ENCODE measurements at regions not wholly inside any gene's neighbourhood (a gene's known extent, or its start where the extent isn't known, plus 50 kb on each side); places are given as distances from the start of the nearest gene placed in this dataset.

- Mint-ChIP-seq H3K4me3 (no peak overlapping the region), H3K4me1 (no peaks in the 10 kb centered on the region), H3K9me3 (no peaks in the 10 kb centered on the region), H3K27me3 (ENCODE audit: insufficient read depth, low read depth) (no peaks in the 10 kb centered on the region), H3K36me3 (no peaks in the 10 kb centered on the region), H3K27ac (no peak overlapping the region)
- peaks cover 8% of the 10 kb centered on the region for H3K9me3 ChIP-seq (ENCODE audit: low read depth)
- H3K4me1 ChIP-seq: no peaks in the 10 kb centered on the region
- H3K27ac ChIP-seq: no peak overlapping the region
- no peak for TF ChIP-seq CTCF (IDR thresholded peaks at IDR 0.05)
- no peak for TF ChIP-seq EZH2 (IDR thresholded peaks at IDR 0.05)
- TF ChIP-seq EZH2phosphoT487 (IDR thresholded peaks at IDR 0.05): no peak
- H3K36me3 ChIP-seq: no peaks in the 10 kb centered on the region
- H4K20me1 ChIP-seq (ENCODE audit: low read depth): no peaks in the 10 kb centered on the region
- H2AFZ ChIP-seq (replicated peaks): no peak overlapping the region
- no peaks in the 10 kb centered on the region for H3K27me3 ChIP-seq
- no peak overlapping the region for H3K9ac ChIP-seq
- no peak overlapping the region for H3K4me2 ChIP-seq
- H3F3A ChIP-seq (ENCODE audit: low read depth): no peaks in the 10 kb centered on the region
- H3K79me2 ChIP-seq (ENCODE audit: low read depth): no peaks in the 10 kb centered on the region
- H3K4me3 ChIP-seq: no peak overlapping the region
- no peak for DNase-seq (ENCODE audit: low spot score)
These were observed 53.1 kb upstream of the GLRA2 start for GRCh38 chrX:14476205-14476604.

GRCh38 chrX:14449773-14450172 is 79.6 kb upstream of the GLRA2 start:
- no peak overlapping the region for H3K4me3 ChIP-seq
- no peaks in the 10 kb centered on the region for H3K4me1 Mint-ChIP-seq
- no peak for TF ChIP-seq CTCF (IDR thresholded peaks at IDR 0.05)
- no peak for TF ChIP-seq EZH2 (IDR thresholded peaks at IDR 0.05)
- no peak for TF ChIP-seq EZH2phosphoT487 (IDR thresholded peaks at IDR 0.05)
- H3K9me3 Mint-ChIP-seq: no peaks in the 10 kb centered on the region
- no peak overlapping the region for H3K4me2 ChIP-seq
- H3K36me3 Mint-ChIP-seq: no peaks in the 10 kb centered on the region
- H3K36me3 ChIP-seq: no peaks in the 10 kb centered on the region
- H3K27me3 Mint-ChIP-seq (ENCODE audit: insufficient read depth, low read depth): no peaks in the 10 kb centered on the region
- H3K4me3 Mint-ChIP-seq: no peak overlapping the region
- DNase-seq (ENCODE audit: low spot score): no peak
- H4K20me1 ChIP-seq (ENCODE audit: low read depth): no peaks in the 10 kb centered on the region
- H3K27ac Mint-ChIP-seq: no peak overlapping the region
- no peak overlapping the region for H3K27ac ChIP-seq
- no peaks in the 10 kb centered on the region for H3K79me2 ChIP-seq (ENCODE audit: low read depth)
- no peaks in the 10 kb centered on the region for H3F3A ChIP-seq (ENCODE audit: low read depth)
- H3K9ac ChIP-seq: no peak overlapping the region
- H2AFZ ChIP-seq (replicated peaks): no peak overlapping the region
- H3K4me1 ChIP-seq: no peaks in the 10 kb centered on the region
- no peaks in the 10 kb centered on the region for H3K27me3 ChIP-seq
- no peaks in the 10 kb centered on the region for H3K9me3 ChIP-seq (ENCODE audit: low read depth)

- H3K27me3 Mint-ChIP-seq (ENCODE audit: insufficient read depth, low read depth): no peaks in the 10 kb centered on the region
- Histone ChIP-seq H3K4me2 (no peak overlapping the region), H3K9me3 (ENCODE audit: low read depth) (no peaks in the 10 kb centered on the region), H3K27me3 (no peaks in the 10 kb centered on the region), H3F3A (ENCODE audit: low read depth) (no peaks in the 10 kb centered on the region), H3K36me3 (no peaks in the 10 kb centered on the region), H3K79me2 (ENCODE audit: low read depth) (no peaks in the 10 kb centered on the region), H2AFZ (replicated peaks) (no peak overlapping the region), H3K4me1 (no peaks in the 10 kb centered on the region), H3K4me3 (no peak overlapping the region), H4K20me1 (ENCODE audit: low read depth) (no peaks in the 10 kb centered on the region), H3K9ac (no peak overlapping the region), H3K27ac (no peak overlapping the region)
- no peak overlapping the region for H3K27ac Mint-ChIP-seq
- no peak overlapping the region for H3K4me3 Mint-ChIP-seq
- no peak for DNase-seq (ENCODE audit: low spot score)
- H3K36me3 Mint-ChIP-seq: no peaks in the 10 kb centered on the region
- TF ChIP-seq CTCF (IDR thresholded peaks at IDR 0.05): no peak
- TF ChIP-seq EZH2phosphoT487 (IDR thresholded peaks at IDR 0.05): no peak
- TF ChIP-seq EZH2 (IDR thresholded peaks at IDR 0.05): no peak
- no peaks in the 10 kb centered on the region for H3K4me1 Mint-ChIP-seq
- H3K9me3 Mint-ChIP-seq: no peaks in the 10 kb centered on the region
These were observed 80.9 kb upstream of the GLRA2 start for GRCh38 chrX:14448406-14448805.

GRCh38 chrX:14440106-14440505 is 89.2 kb upstream of the GLRA2 start:
- H3K27me3 ChIP-seq: no peaks in the 10 kb centered on the region
- H3K9me3 Mint-ChIP-seq: no peaks in the 10 kb centered on the region

More at GRCh38 chrX:14440106-14440505, 89.2 kb upstream of the GLRA2 start:
- no peaks in the 10 kb centered on the region for H3K79me2 ChIP-seq (ENCODE audit: low read depth)
- no peak overlapping the region for H3K27ac ChIP-seq
- H3K36me3 ChIP-seq: no peaks in the 10 kb centered on the region
- no peak for DNase-seq (ENCODE audit: low spot score)
- H2AFZ ChIP-seq (replicated peaks): no peak overlapping the region
- H3K4me1 ChIP-seq: no peaks in the 10 kb centered on the region
- Mint-ChIP-seq H3K36me3 (no peaks in the 10 kb centered on the region), H3K4me1 (no peaks in the 10 kb centered on the region), H3K4me3 (no peak overlapping the region), H3K27me3 (ENCODE audit: insufficient read depth, low read depth) (no peaks in the 10 kb centered on the region), H3K27ac (no peak overlapping the region)
- H3K9me3 ChIP-seq (ENCODE audit: low read depth): no peaks in the 10 kb centered on the region
- no peaks in the 10 kb centered on the region for H4K20me1 ChIP-seq (ENCODE audit: low read depth)
- no peak for TF ChIP-seq EZH2 (IDR thresholded peaks at IDR 0.05)
- no peak for TF ChIP-seq EZH2phosphoT487 (IDR thresholded peaks at IDR 0.05)
- TF ChIP-seq CTCF (IDR thresholded peaks at IDR 0.05): no peak
- H3K9ac ChIP-seq: no peak overlapping the region
- no peaks in the 10 kb centered on the region for H3F3A ChIP-seq (ENCODE audit: low read depth)
- H3K4me3 ChIP-seq: no peak overlapping the region
- H3K4me2 ChIP-seq: no peak overlapping the region
